ENCODE measurements at regions not wholly inside any gene's neighbourhood (a gene's known extent, or its start where the extent isn't known, plus 50 kb on each side); places are given as distances from the start of the nearest gene placed in this dataset.

- Mint-ChIP-seq H3K27ac (no peak overlapping the region), H3K4me3 (no peak overlapping the region), H3K9me3 (no peaks in the 10 kb centered on the region), H3K4me1 (no peaks in the 10 kb centered on the region), H3K36me3 (ENCODE audit: low read depth) (no peaks in the 10 kb centered on the region), H3K27me3 (ENCODE audit: low read depth, poor library complexity) (peaks cover under 1% of the 10 kb centered on the region)
- DNase-seq = no peak
- no peak for TF ChIP-seq CTCF (IDR thresholded peaks at IDR 0.05)
Observed at GRCh38 chr11:25838918-25839625, 492.9 kb upstream of the ANO3 start.

- Mint-ChIP-seq H3K36me3 (ENCODE audit: low read depth) (no peaks in the 10 kb centered on the region), H3K27ac (no peak overlapping the region), H3K9me3 (no peaks in the 10 kb centered on the region), H3K27me3 (ENCODE audit: low read depth, poor library complexity) (peaks cover 7% of the 10 kb centered on the region), H3K4me3 (no peak overlapping the region), H3K4me1 (no peaks in the 10 kb centered on the region)
- DNase-seq = no peak
- no peak for TF ChIP-seq CTCF (IDR thresholded peaks at IDR 0.05)
Observed at GRCh38 chr11:25844811-25845210, 487.1 kb upstream of the ANO3 start.

GRCh38 chr11:25855916-25856315 is 476.0 kb upstream of the ANO3 start:
- Mint-ChIP-seq H3K27me3 (ENCODE audit: low read depth, poor library complexity) (no peaks in the 10 kb centered on the region), H3K4me3 (no peak overlapping the region), H3K4me1 (no peaks in the 10 kb centered on the region), H3K36me3 (ENCODE audit: low read depth) (no peaks in the 10 kb centered on the region), H3K27ac (no peak overlapping the region), H3K9me3 (no peaks in the 10 kb centered on the region)
- no peak for TF ChIP-seq CTCF (IDR thresholded peaks at IDR 0.05)
- no peak for DNase-seq

- H3K4me1 Mint-ChIP-seq = no peaks in the 10 kb centered on the region
- no peak overlapping the region for H3K4me3 Mint-ChIP-seq
- H3K9me3 Mint-ChIP-seq = no peaks in the 10 kb centered on the region
- TF ChIP-seq CTCF (IDR thresholded peaks at IDR 0.05) = no peak
- no peak for DNase-seq
- no peaks in the 10 kb centered on the region for H3K36me3 Mint-ChIP-seq (ENCODE audit: low read depth)
- H3K27ac Mint-ChIP-seq = no peak overlapping the region
- H3K27me3 Mint-ChIP-seq (ENCODE audit: low read depth, poor library complexity) = no peaks in the 10 kb centered on the region
Observed at GRCh38 chr11:25859776-25860175, 472.2 kb upstream of the ANO3 start.

GRCh38 chr11:25860677-25861450 is 471.1 kb upstream of the ANO3 start:
- no peaks in the 10 kb centered on the region for H3K36me3 Mint-ChIP-seq (ENCODE audit: low read depth)
- no peaks in the 10 kb centered on the region for H3K4me1 Mint-ChIP-seq
- no peak for TF ChIP-seq CTCF (IDR thresholded peaks at IDR 0.05)
- H3K9me3 Mint-ChIP-seq = no peaks in the 10 kb centered on the region
- H3K27me3 Mint-ChIP-seq (ENCODE audit: low read depth, poor library complexity) = peaks cover 3% of the 10 kb centered on the region
- H3K4me3 Mint-ChIP-seq = no peak overlapping the region
- no peak for DNase-seq
- no peak overlapping the region for H3K27ac Mint-ChIP-seq

All from nephron progenitor cell (in vitro differentiated cells).